Mesendoderm (in vitro differentiated cells): ENCODE measurements at regions not wholly inside any gene's neighbourhood (a gene's known extent, or its start where the extent isn't known, plus 50 kb on each side); places are given as distances from the start of the nearest gene placed in this dataset.
A peak's percentile ranks its signal among the peaks of the same experiment; 100 is the strongest.

ENCODE experiments used
- DNase-seq: peaks from one replicate; pipeline ENCODE4 v3.0.0; 2013
- H2AK5ac ChIP-seq: 2 replicates; pipeline ENCODE4 v1.6.1; 2013; ENCODE audit warnings: low read length, inconsistent platforms
- H2BK120ac ChIP-seq: 2 replicates; pipeline ENCODE4 v1.6.1; 2013; ENCODE audit warnings: low read depth, mild to moderate bottlenecking, low read length, moderate library complexity, mixed read lengths
- H2BK15ac ChIP-seq: replicated peaks from 2 replicates; pipeline ENCODE4 v1.6.1; 2013; ENCODE audit warnings: low read depth, mild to moderate bottlenecking, moderate library complexity
- H2BK5ac ChIP-seq: 2 replicates; pipeline ENCODE4 v1.6.1; 2013; ENCODE audit warnings: low read length, inconsistent platforms
- H3K18ac ChIP-seq: 2 replicates; pipeline ENCODE4 v1.6.1; 2013; ENCODE audit warnings: mild to moderate bottlenecking, low read length, mixed read lengths
- H3K23ac ChIP-seq: one replicate; pipeline ENCODE4 v1.6.1; 2013; ENCODE audit warnings: low read length
- H3K27ac ChIP-seq: 2 replicates; pipeline ENCODE4 v1.5.1; 2013; ENCODE audit warnings: low read depth, mild to moderate bottlenecking, inconsistent platforms, low read length, moderate library complexity
- H3K27me3 ChIP-seq: 2 replicates; pipeline ENCODE4 v1.6.1; 2013; ENCODE audit warnings: low read length, control low read depth, mild to moderate bottlenecking, inconsistent platforms; ENCODE audit not compliant: insufficient read depth, poor library complexity
- H3K36me3 ChIP-seq: 2 replicates; pipeline ENCODE4 v1.6.1; 2013; ENCODE audit warnings: low read length, inconsistent platforms; ENCODE audit not compliant: control insufficient read depth, insufficient read depth
- H3K4ac ChIP-seq: one replicate; pipeline ENCODE4 v1.6.1; 2013; ENCODE audit warnings: low read depth, mild to moderate bottlenecking, low read length, moderate library complexity
- H3K4me1 ChIP-seq: 2 replicates; pipeline ENCODE4 v1.6.1; 2013; ENCODE audit warnings: low read depth, low read length, inconsistent platforms; ENCODE audit not compliant: control insufficient read depth
- H3K4me2 ChIP-seq: 2 replicates; pipeline ENCODE4 v1.6.1; 2013; ENCODE audit warnings: low read length
- H3K4me3 ChIP-seq: 2 replicates; pipeline ENCODE4 v1.5.1; 2013; ENCODE audit warnings: mild to moderate bottlenecking, low read length
- H3K56ac ChIP-seq: one replicate; pipeline ENCODE4 v1.6.1; 2013; ENCODE audit warnings: low read length
- H3K79me1 ChIP-seq: 2 replicates; pipeline ENCODE4 v1.6.1; 2013; ENCODE audit warnings: low read length, inconsistent platforms
- H3K79me2 ChIP-seq: 2 replicates; pipeline ENCODE4 v1.6.1; 2013; ENCODE audit warnings: mild to moderate bottlenecking, low read length; ENCODE audit not compliant: control insufficient read depth, insufficient read depth
- H3K9ac ChIP-seq: 2 replicates; pipeline ENCODE4 v1.6.1; 2013; ENCODE audit warnings: low read length, inconsistent platforms
- H4K5ac ChIP-seq: one replicate; pipeline ENCODE4 v1.6.1; 2013; ENCODE audit warnings: low read length
- H4K8ac ChIP-seq: one replicate; pipeline ENCODE4 v1.6.1; 2013; ENCODE audit warnings: low read depth, mild to moderate bottlenecking, control low read depth, low read length, moderate library complexity
- WGBS: extraction: QIAGEN DNeasy Blood & Tissue Kit; methylation state at CpG from one replicate; pipeline ENCODE4 v1.1.7; 2013; ENCODE audit warnings: low lambda C conversion rate, missing lambda C conversion rate; ENCODE audit not compliant: insufficient coverage; ENCODE audit errors: extremely low coverage; 5-methylcytosine and 5-hydroxymethylcytosine counted together

DNA sequence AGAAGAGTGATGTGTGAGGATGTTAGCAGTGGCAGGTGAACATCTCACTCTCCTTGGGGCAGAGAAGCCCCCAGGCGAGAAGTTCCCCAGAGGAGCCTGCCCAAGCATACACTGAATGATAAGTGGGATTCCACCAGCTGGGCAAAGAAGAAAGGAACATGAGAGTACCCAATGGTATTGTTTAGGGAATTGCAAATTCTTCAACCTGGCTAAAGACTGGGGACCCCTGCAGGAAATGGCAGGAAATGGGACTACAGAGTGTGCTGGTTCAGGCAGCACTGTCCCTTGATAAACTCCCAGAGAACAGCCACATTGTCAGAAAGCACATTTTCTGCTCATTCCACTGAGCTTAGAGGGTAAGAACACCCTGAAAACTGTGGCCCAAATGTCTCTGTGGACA is 121.3 kb downstream of the RPS29 start:
- H3K27me3 ChIP-seq = no peaks in the 10 kb centered on the region
- H4K8ac ChIP-seq = no peak overlapping the region
- H3K23ac ChIP-seq = no peak overlapping the region
- H2AK5ac ChIP-seq = no peak overlapping the region
- no peak overlapping the region for H3K18ac ChIP-seq
- peak; percentile 75 for DNase-seq
- H3K9ac ChIP-seq = no peak overlapping the region
- no CpG with 5 or more reads among the region's 1 CpG for WGBS
- no peak overlapping the region for H3K4ac ChIP-seq
- H3K4me3 ChIP-seq = no peak overlapping the region
- no peaks in the 10 kb centered on the region for H3K36me3 ChIP-seq
- no peak overlapping the region for H2BK120ac ChIP-seq
- no peak overlapping the region for H2BK15ac ChIP-seq
- H3K56ac ChIP-seq = no peak overlapping the region
- no peaks in the 10 kb centered on the region for H3K79me1 ChIP-seq
- H3K4me2 ChIP-seq = no peak overlapping the region
- no peak overlapping the region for H3K27ac ChIP-seq
- no peak overlapping the region for H2BK5ac ChIP-seq
- no peaks in the 10 kb centered on the region for H3K79me2 ChIP-seq
- no peak overlapping the region for H4K5ac ChIP-seq
- H3K4me1 ChIP-seq = no peaks in the 10 kb centered on the region

DNA sequence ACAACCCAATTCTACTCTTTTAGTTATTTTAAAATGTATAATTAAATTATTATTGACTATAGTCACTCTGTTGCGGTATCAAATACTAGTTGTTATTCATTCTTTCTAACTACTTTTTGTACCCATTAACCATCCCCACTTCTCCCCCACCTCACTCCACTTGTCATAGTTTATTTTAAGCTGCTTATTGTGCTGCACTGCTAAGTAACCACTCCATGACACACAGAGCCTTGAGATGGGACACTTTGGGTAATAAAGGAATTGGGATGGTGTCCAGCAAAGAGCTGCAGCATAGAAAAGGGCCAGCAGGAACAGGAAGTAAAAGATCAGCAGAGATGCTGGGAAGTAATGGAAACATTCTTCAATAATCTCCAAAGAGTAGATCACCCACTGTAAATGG is 123.0 kb downstream of the RPS29 start:
- no peak overlapping the region for H3K27ac ChIP-seq
- H2BK120ac ChIP-seq = no peak overlapping the region
- no peaks in the 10 kb centered on the region for H3K79me1 ChIP-seq
- no peak overlapping the region for H3K18ac ChIP-seq
- no peak overlapping the region for H4K5ac ChIP-seq
- H3K56ac ChIP-seq = no peak overlapping the region
- no CpG with 5 or more reads among the region's 1 CpG for WGBS
- H2BK15ac ChIP-seq = no peak overlapping the region
- no peaks in the 10 kb centered on the region for H3K4me1 ChIP-seq
- no peak for DNase-seq
- H4K8ac ChIP-seq = no peak overlapping the region
- H3K36me3 ChIP-seq = no peaks in the 10 kb centered on the region
- H3K4me2 ChIP-seq = no peak overlapping the region
- no peak overlapping the region for H3K23ac ChIP-seq
- H2AK5ac ChIP-seq = no peak overlapping the region
- H3K27me3 ChIP-seq = no peaks in the 10 kb centered on the region
- H3K79me2 ChIP-seq = no peaks in the 10 kb centered on the region
- no peak overlapping the region for H3K9ac ChIP-seq
- no peak overlapping the region for H3K4ac ChIP-seq
- H2BK5ac ChIP-seq = no peak overlapping the region
- no peak overlapping the region for H3K4me3 ChIP-seq

DNA sequence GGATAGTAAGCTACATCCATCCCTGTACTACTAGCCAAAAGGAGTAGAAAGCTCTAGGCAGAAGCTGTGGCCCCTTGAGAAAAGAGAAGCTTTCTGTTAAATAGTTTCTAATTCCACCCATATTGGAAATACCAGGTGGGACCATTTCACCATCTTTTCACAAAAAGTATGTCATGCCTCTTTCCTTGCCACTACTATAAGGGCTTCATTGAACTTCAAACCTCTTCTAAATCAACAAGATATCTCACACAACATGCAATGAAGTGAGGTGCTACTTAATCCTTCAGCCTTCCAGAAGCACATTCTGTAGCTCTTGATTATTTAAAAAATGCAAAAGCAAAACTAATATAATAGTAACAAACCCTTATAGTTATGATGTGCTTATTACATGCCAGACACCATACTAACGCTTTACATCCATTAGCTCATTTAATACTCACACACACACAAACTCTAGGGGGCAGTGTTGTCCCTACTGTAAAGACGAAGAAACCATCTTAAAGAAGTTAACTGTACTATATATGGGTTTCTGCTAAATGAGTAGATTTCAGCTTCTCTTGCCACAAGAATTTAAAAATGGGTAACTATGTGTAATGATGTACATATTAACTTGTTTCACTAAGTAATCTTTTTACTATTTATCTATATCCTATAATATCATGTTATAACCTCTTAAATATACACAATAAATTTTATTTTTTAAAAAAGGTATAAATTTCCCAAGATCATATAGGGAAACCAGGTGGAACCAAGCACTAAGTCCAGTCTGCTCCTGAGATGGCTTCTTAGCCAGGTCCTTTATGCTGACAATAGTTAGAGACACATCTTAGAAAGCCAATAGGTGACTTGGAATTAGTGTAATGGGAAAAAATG is 124.4 kb downstream of the RPS29 start:
- Histone ChIP-seq H3K36me3 (no peaks in the 10 kb centered on the region), H3K4me1 (no peaks in the 10 kb centered on the region), H3K56ac (no peak overlapping the region), H3K4me3 (no peak overlapping the region), H3K9ac (no peak overlapping the region), H3K27me3 (no peaks in the 10 kb centered on the region), H3K4me2 (no peak overlapping the region), H2BK15ac (no peak overlapping the region), H3K4ac (no peak overlapping the region), H2AK5ac (no peak overlapping the region), H3K23ac (no peak overlapping the region), H4K8ac (no peak overlapping the region), H3K79me1 (no peaks in the 10 kb centered on the region), H3K18ac (no peak overlapping the region), H2BK120ac (no peak overlapping the region), H2BK5ac (no peak overlapping the region), H3K79me2 (no peaks in the 10 kb centered on the region), H4K5ac (no peak overlapping the region), H3K27ac (no peak overlapping the region)
- no CpG with 5 or more reads among the region's 2 CpGs for WGBS
- DNase-seq = peak; percentile 77

DNA sequence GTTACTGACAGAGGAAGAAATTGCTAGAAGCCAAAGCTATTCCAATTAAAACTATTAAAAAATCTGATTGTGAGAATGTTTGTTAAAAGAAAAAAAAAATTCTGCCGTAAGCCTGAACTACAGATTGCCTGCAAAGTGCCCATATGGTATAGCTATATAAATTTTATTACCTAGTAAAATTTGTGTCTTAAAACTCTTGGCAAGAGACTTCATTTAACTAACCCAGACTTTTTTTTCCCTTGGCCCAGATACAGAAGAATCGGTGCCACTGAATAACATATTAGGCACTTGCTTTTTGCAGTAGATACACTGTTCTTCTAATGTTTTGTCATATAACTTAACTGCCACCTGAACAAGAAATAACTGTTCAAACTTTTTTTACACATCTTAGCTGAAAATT is 125.5 kb downstream of the RPS29 start:
- no peak overlapping the region for H3K9ac ChIP-seq
- no peak for DNase-seq
- H3K18ac ChIP-seq = no peak overlapping the region
- no peak overlapping the region for H3K27ac ChIP-seq
- H3K79me1 ChIP-seq = no peaks in the 10 kb centered on the region
- no peak overlapping the region for H2BK15ac ChIP-seq
- no peaks in the 10 kb centered on the region for H3K79me2 ChIP-seq
- no peak overlapping the region for H4K5ac ChIP-seq
- no peaks in the 10 kb centered on the region for H3K27me3 ChIP-seq
- no peak overlapping the region for H2BK120ac ChIP-seq
- no peaks in the 10 kb centered on the region for H3K4me1 ChIP-seq
- H3K36me3 ChIP-seq = no peaks in the 10 kb centered on the region
- H2AK5ac ChIP-seq = no peak overlapping the region
- no peak overlapping the region for H3K23ac ChIP-seq
- no CpG with 5 or more reads among the region's 2 CpGs for WGBS
- no peak overlapping the region for H4K8ac ChIP-seq
- no peak overlapping the region for H3K4me3 ChIP-seq
- H3K56ac ChIP-seq = no peak overlapping the region
- H3K4me2 ChIP-seq = no peak overlapping the region
- no peak overlapping the region for H2BK5ac ChIP-seq
- H3K4ac ChIP-seq = no peak overlapping the region

DNA sequence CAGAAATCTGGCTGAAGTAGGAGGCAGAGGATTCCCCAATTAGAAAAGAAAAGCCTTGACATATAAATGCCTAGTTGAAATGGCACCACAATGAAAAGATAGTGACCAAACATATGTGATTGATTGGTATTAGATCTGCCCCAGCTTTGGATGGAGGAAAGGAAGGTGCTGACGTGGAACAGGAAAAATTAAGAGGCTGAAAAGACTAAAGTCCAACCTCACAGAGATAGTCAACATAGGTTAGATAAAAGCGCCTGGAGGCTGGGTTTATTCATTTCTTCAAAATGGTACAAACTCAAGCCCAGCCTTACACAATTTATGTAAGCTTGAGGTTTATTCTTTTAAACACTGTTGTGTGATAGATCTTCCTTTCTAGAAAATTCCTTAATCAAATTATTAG is 129.6 kb downstream of the RPS29 start:
- H2AK5ac ChIP-seq = no peak overlapping the region
- no peak overlapping the region for H2BK15ac ChIP-seq
- H3K23ac ChIP-seq = no peak overlapping the region
- no peak overlapping the region for H3K4ac ChIP-seq
- no peak overlapping the region for H4K8ac ChIP-seq
- H3K4me3 ChIP-seq = no peak overlapping the region
- no peak overlapping the region for H3K18ac ChIP-seq
- H2BK120ac ChIP-seq = no peak overlapping the region
- H3K36me3 ChIP-seq = no peaks in the 10 kb centered on the region
- no peak overlapping the region for H2BK5ac ChIP-seq
- WGBS = no CpG with 5 or more reads among the region's 2 CpGs
- H3K79me2 ChIP-seq = no peaks in the 10 kb centered on the region
- H3K4me2 ChIP-seq = no peak overlapping the region
- DNase-seq = no peak
- no peak overlapping the region for H3K27ac ChIP-seq
- H3K9ac ChIP-seq = no peak overlapping the region
- no peak overlapping the region for H4K5ac ChIP-seq
- H3K4me1 ChIP-seq = no peaks in the 10 kb centered on the region
- no peaks in the 10 kb centered on the region for H3K79me1 ChIP-seq
- no peaks in the 10 kb centered on the region for H3K27me3 ChIP-seq
- H3K56ac ChIP-seq = no peak overlapping the region

DNA sequence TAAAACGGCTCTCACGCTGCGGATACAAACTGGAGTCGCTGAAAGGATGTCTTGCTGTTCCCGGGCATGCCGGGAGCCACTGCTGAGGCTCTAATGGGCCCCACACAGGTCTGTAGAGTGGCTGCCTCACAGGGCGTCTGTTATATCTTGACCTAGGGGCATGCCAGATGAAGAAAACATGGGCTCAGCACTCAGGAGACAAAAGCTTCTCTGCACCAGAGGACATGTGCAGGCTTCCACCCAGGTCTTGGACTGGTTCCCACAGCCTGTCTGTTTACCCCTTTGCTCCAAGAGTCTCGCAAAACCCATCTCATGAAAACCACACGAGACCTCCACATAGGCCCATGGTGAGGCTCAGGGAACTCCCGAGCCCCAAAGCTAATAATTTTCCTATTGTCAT is 134.2 kb downstream of the RPS29 start:
- no peaks in the 10 kb centered on the region for H3K79me1 ChIP-seq

More for the DNA sequence above, 134.2 kb downstream of the RPS29 start:
- H3K36me3 ChIP-seq = no peaks in the 10 kb centered on the region
- H2BK120ac ChIP-seq = no peak overlapping the region
- H3K18ac ChIP-seq = no peak overlapping the region
- H3K27me3 ChIP-seq = no peaks in the 10 kb centered on the region
- H3K4me3 ChIP-seq = no peak overlapping the region
- H3K56ac ChIP-seq = no peak overlapping the region
- no peak overlapping the region for H4K8ac ChIP-seq
- no peaks in the 10 kb centered on the region for H3K79me2 ChIP-seq
- H3K4ac ChIP-seq = no peak overlapping the region
- no peak for DNase-seq
- WGBS = no CpG with 5 or more reads among the region's 10 CpGs
- H3K23ac ChIP-seq = no peak overlapping the region
- H2BK15ac ChIP-seq = no peak overlapping the region
- no peak overlapping the region for H2BK5ac ChIP-seq
- no peak overlapping the region for H3K4me2 ChIP-seq
- no peak overlapping the region for H4K5ac ChIP-seq
- H3K4me1 ChIP-seq = no peaks in the 10 kb centered on the region
- H3K27ac ChIP-seq = no peak overlapping the region
- no peak overlapping the region for H3K9ac ChIP-seq
- H2AK5ac ChIP-seq = no peak overlapping the region
